ENCODE measurements at regions not wholly inside any gene's neighbourhood (a gene's known extent, or its start where the extent isn't known, plus 50 kb on each side); places are given as distances from the start of the nearest gene placed in this dataset.

GRCh38 chr2:133737242-133737993, 169.2 kb upstream of the NCKAP5 start:
- no peaks in the 10 kb centered on the region for H3K27me3 ChIP-seq (replicated peaks in 1 of 2; ENCODE audit: control insufficient read depth in 2 of 2, insufficient read depth in 2 of 2, low read length in 1 of 2)
- H4K20me1 ChIP-seq (ENCODE audit: control insufficient read depth, insufficient read depth), result no peaks in the 10 kb centered on the region
- ChIA-PET CTCF (no interaction called here), SMC1A (ENCODE audit: uncharacterized antibody, unreplicated experiment) (no interaction called here), POLR2A (no interaction called here), RAD21 (ENCODE audit: unreplicated experiment) (no interaction called here)
- FAIRE-seq (no peak), DNase-seq (ENCODE audit: low read depth, low spot score) (no peak), ATAC-seq (no peak)
- H3K4me3 ChIP-seq, result no peak overlapping the region
- intact Hi-C loops (cut with micrococcal nuclease; ENCODE audit: unreplicated experiment), result no loop called here
- no peak overlapping the region for H2AFZ ChIP-seq (ENCODE audit: control insufficient read depth, low read depth, low read length)
- H3K4me1 ChIP-seq (ENCODE audit: control insufficient read depth, insufficient read depth, low read length), result no peaks in the 10 kb centered on the region
- TF ChIP-seq KLF5 (IDR thresholded peaks at IDR 0.05; ENCODE audit: partially characterized antibody) (no peak), IRF3 (IDR thresholded peaks at IDR 0.05) (no peak), CEBPB (IDR thresholded peaks at IDR 0.05; ENCODE audit: borderline replicate concordance in 1 of 2, low read depth in 2 of 2, low read length in 2 of 2) (no peak)
- in situ Hi-C loops (cut with MboI), result no loop called here
- H3K9ac ChIP-seq (ENCODE audit: control insufficient read depth, insufficient read depth, low read length), result no peak overlapping the region
- no peak overlapping the region for H3K27ac ChIP-seq (ENCODE audit: control insufficient read depth, insufficient read depth)
- peaks cover 2% of the 10 kb centered on the region; the same call in 1 of the 3 replicates for H3K9me3 ChIP-seq (replicated peaks; ENCODE audit: control insufficient read depth, insufficient read depth, low read length)
- no peaks in the 10 kb centered on the region for H3K79me2 ChIP-seq (ENCODE audit: control insufficient read depth, insufficient read depth, low read length)
- 39% methylated on average over 2 of the region's 2 CpGs for WGBS (ENCODE audit: insufficient coverage, insufficient replicate concordance, low lambda C conversion rate, missing lambda C conversion rate)
- no peaks in the 10 kb centered on the region for H3K36me3 ChIP-seq (ENCODE audit: control insufficient read depth in 2 of 2, insufficient read depth in 2 of 2, low read length in 1 of 2)
- no peak overlapping the region for H3K4me2 ChIP-seq (ENCODE audit: control insufficient read depth, insufficient read depth)
- BruUV-seq (replicated peaks), result no TSS peak

GRCh38 chr2:133739039-133739438, 170.8 kb upstream of the NCKAP5 start:
- no peak overlapping the region for H3K9ac ChIP-seq (ENCODE audit: control insufficient read depth, insufficient read depth, low read length)
- ChIA-PET SMC1A (ENCODE audit: uncharacterized antibody, unreplicated experiment) (no interaction called here), RAD21 (ENCODE audit: unreplicated experiment) (no interaction called here), CTCF (no interaction called here), POLR2A (no interaction called here)
- TF ChIP-seq IRF3 (IDR thresholded peaks at IDR 0.05), result no peak
- no peak for TF ChIP-seq CTCF (IDR thresholded peaks at IDR 0.05 in 2 of 3, conservative IDR thresholded peaks at IDR 0.05 in 1 of 3; ENCODE audit: control insufficient read depth in 2 of 3, extremely low read depth in 1 of 3, insufficient read depth in 1 of 3, low read depth in 3 of 3, low read length in 3 of 3)
- TF ChIP-seq SIN3A (IDR thresholded peaks at IDR 0.05; ENCODE audit: low read depth, low read length), result no peak
- no peak for TF ChIP-seq YY1 (IDR thresholded peaks at IDR 0.05; ENCODE audit: low read depth, low read length)
- no peak for TF ChIP-seq PBX3 (IDR thresholded peaks at IDR 0.05; ENCODE audit: insufficient replicate concordance, low read depth, low read length)
- TF ChIP-seq CHD4 (IDR thresholded peaks at IDR 0.05), result no peak
- no TSS peak for BruUV-seq (replicated peaks)
- FAIRE-seq, result no peak
- no peak overlapping the region for H3K4me2 ChIP-seq (ENCODE audit: control insufficient read depth, insufficient read depth)
- no peaks in the 10 kb centered on the region for H4K20me1 ChIP-seq (ENCODE audit: control insufficient read depth, insufficient read depth)
- no peaks in the 10 kb centered on the region for H3K27me3 ChIP-seq (replicated peaks in 1 of 2; ENCODE audit: control insufficient read depth in 2 of 2, insufficient read depth in 2 of 2, low read length in 1 of 2)
- intact Hi-C loops (cut with micrococcal nuclease; ENCODE audit: unreplicated experiment), result no loop called here
- in situ Hi-C loops (cut with MboI), result no loop called here
- no peaks in the 10 kb centered on the region for H3K4me1 ChIP-seq (ENCODE audit: control insufficient read depth, insufficient read depth, low read length)
- no peaks in the 10 kb centered on the region for H3K36me3 ChIP-seq (ENCODE audit: control insufficient read depth in 2 of 2, insufficient read depth in 2 of 2, low read length in 1 of 2)
- H2AFZ ChIP-seq (ENCODE audit: control insufficient read depth, low read depth, low read length), result no peak overlapping the region
- H3K27ac ChIP-seq (ENCODE audit: control insufficient read depth, insufficient read depth), result no peak overlapping the region
- no peaks in the 10 kb centered on the region for H3K79me2 ChIP-seq (ENCODE audit: control insufficient read depth, insufficient read depth, low read length)
- no peak for ATAC-seq
- no peak overlapping the region for H3K4me3 ChIP-seq
- no peaks in the 10 kb centered on the region for H3K9me3 ChIP-seq (replicated peaks; ENCODE audit: control insufficient read depth, insufficient read depth, low read length)
- DNase-seq (ENCODE audit: low read depth, low spot score), result no peak

Measured in GM12878 (cell line).